ENCODE measurements at regions not wholly inside any gene's neighbourhood (a gene's known extent, or its start where the extent isn't known, plus 50 kb on each side); places are given as distances from the start of the nearest gene placed in this dataset.

GRCh38 chr2:238986491-238987351, 138.8 kb downstream of the TWIST2 start:
- Mint-ChIP-seq H3K9me3 (peaks cover 6% of the 10 kb centered on the region), H3K4me1 (peaks cover 35% of the 10 kb centered on the region), H3K27ac (peak overlapping the region; percentile 38), H3K27me3 (ENCODE audit: low read depth, poor library complexity) (peaks cover 8% of the 10 kb centered on the region), H3K36me3 (ENCODE audit: low read depth) (no peaks in the 10 kb centered on the region), H3K4me3 (no peak overlapping the region)
- no peak for DNase-seq
- no peak for TF ChIP-seq CTCF (IDR thresholded peaks at IDR 0.05)

- Mint-ChIP-seq H3K9me3 (peaks cover 12% of the 10 kb centered on the region), H3K36me3 (ENCODE audit: low read depth) (no peaks in the 10 kb centered on the region), H3K4me1 (peaks cover 35% of the 10 kb centered on the region), H3K27me3 (ENCODE audit: low read depth, poor library complexity) (peaks cover 12% of the 10 kb centered on the region), H3K27ac (peak overlapping the region; percentile 38), H3K4me3 (no peak overlapping the region)
- TF ChIP-seq CTCF (IDR thresholded peaks at IDR 0.05), result no peak
- DNase-seq, result no peak
Measured at GRCh38 chr2:238987352-238987981, 139.6 kb downstream of the TWIST2 start.

- no peak overlapping the region for H3K4me3 Mint-ChIP-seq
- H3K27ac Mint-ChIP-seq, result peak overlapping the region; percentile 10
- no peak for TF ChIP-seq CTCF (IDR thresholded peaks at IDR 0.05)
- H3K27me3 Mint-ChIP-seq (ENCODE audit: low read depth, poor library complexity), result peaks cover 12% of the 10 kb centered on the region
- peaks cover 35% of the 10 kb centered on the region for H3K4me1 Mint-ChIP-seq
- H3K9me3 Mint-ChIP-seq, result peaks cover 15% of the 10 kb centered on the region
- no peaks in the 10 kb centered on the region for H3K36me3 Mint-ChIP-seq (ENCODE audit: low read depth)
- no peak for DNase-seq
Measured at GRCh38 chr2:238988105-238988504, 140.2 kb downstream of the TWIST2 start.

GRCh38 chr2:238988752-238989151, 140.9 kb downstream of the TWIST2 start:
- Mint-ChIP-seq H3K4me3 (no peak overlapping the region), H3K27ac (no peak overlapping the region), H3K9me3 (peaks cover 21% of the 10 kb centered on the region), H3K27me3 (ENCODE audit: low read depth, poor library complexity) (peaks cover 12% of the 10 kb centered on the region), H3K4me1 (peaks cover 35% of the 10 kb centered on the region), H3K36me3 (ENCODE audit: low read depth) (no peaks in the 10 kb centered on the region)
- no peak for TF ChIP-seq CTCF (IDR thresholded peaks at IDR 0.05)
- DNase-seq, result no peak

GRCh38 chr2:238989484-238989883, 141.6 kb downstream of the TWIST2 start:
- Mint-ChIP-seq H3K27me3 (ENCODE audit: low read depth, poor library complexity) (peaks cover 12% of the 10 kb centered on the region), H3K27ac (no peak overlapping the region), H3K4me1 (peaks cover 33% of the 10 kb centered on the region), H3K9me3 (peaks cover 28% of the 10 kb centered on the region), H3K4me3 (no peak overlapping the region), H3K36me3 (ENCODE audit: low read depth) (peaks cover 5% of the 10 kb centered on the region)
- no peak for DNase-seq
- no peak for TF ChIP-seq CTCF (IDR thresholded peaks at IDR 0.05)
